Suppressor macrophage treated with lipopolysaccharide for 4 hours (primary cell): ENCODE measurements at regions not wholly inside any gene's neighbourhood (a gene's known extent, or its start where the extent isn't known, plus 50 kb on each side); places are given as distances from the start of the nearest gene placed in this dataset.
A peak's percentile ranks its signal among the peaks of the same experiment; 100 is the strongest.
"Not testable (repeated sequence)": the region's sequence is repeated elsewhere in the genome, so short reads cannot be mapped to it uniquely, and the experiment has no call there.

ENCODE experiments used
- DNase-seq: peaks from one replicate; pipeline ENCODE4 v3.0.0-alpha.2; 2020

DNA sequence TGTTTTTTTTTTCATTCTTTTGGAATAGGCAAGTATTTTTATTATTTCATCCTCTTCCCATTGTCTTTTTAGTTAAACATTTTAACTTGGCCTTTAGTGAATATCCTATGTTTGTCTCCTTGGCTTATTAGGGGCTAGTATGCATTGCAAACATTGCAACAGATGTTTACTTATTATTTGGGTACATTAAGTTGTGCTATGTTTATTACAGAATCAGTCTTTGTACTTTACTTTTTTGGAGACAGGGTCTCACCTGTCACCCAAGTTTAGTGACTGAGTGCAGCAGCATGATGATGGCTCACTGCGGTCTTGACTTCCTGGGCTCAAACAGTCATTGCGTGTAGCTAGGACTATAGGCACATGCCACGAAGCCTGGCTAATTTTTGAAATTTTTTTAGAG lies 51.1 kb upstream of the NUDT6 start:
- DNase-seq = no peak

DNA sequence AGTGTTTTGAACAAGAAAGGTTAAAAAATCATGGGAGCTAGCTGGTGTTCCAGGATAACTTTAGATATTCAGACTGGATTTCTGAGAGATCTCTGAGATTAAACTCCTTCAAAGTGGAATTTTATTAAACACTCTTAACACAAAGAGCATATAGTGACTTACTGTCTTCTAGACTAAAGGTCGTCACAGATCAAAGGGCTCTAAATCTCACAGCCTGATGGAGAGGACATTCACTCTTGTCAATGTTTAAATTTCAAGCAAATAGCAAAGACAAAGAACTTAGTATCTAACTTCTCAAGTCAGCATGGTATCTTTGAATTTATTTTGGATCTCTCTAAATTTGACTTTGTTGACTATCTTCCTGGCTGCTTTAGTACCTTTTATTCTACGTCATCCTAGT lies 53.7 kb upstream of the NUDT6 start:
- no peak for DNase-seq

DNA sequence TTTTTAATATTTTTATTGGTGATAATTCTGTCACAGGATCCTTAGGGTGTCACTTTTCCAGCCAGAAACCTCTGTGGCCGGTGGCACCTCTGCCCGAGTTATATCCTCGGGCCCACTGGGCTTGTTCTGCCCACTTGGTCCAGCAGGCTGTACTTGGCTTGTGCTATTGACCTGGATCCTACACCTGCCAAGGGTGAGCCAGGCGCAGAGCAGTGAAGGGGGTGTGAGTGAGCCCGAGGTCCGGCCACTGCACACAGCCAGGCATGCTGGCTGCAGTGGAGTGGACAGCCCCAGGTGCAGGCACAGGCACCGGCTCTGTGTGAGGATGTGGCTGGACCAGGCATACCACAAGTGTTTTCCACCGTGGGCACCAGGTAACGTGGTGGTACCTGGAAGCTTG lies 54.7 kb upstream of the NUDT6 start:
- no peak for DNase-seq

DNA sequence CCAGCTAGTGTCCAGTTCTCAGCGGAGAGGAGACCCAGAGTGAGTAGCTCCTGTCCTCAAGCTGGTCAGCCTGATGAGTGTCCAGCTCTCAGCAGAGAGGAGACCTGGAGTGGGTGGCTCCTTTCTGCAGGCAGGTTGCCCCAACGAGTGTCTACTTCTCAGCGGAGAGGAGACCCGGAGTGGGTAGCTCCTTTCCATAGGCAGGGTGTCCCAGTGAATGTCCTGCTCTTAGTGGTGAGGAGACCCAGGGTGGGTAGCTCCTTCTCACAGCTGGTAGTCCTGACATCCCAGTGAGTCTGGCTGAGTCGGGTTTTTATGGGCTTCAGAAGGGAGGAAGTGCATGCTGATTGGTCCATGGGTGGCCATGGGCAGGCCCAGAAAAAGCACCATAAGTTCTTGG lies 55.7 kb upstream of the NUDT6 start:
- no peak for DNase-seq

DNA sequence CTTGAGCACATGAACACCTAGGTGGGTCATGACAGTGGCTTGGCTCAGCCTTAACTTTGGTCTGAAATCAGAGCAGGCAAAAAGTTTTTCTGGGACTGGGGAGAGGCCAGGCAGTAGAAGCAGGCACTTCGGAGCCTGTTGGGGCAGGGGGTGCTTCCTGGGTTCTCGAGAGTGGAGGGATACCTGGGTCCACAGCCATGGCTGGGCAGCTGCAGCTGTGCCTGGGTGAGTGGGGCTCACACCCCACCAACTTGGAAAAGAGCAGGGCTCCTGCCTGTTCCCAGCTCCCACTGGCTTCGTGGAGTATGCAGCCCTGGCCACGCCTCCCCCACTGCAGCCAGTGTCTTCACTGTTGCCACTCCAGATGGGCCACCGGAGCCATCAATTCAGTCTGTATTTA lies 56.4 kb upstream of the NUDT6 start:
- DNase-seq = no peak

DNA sequence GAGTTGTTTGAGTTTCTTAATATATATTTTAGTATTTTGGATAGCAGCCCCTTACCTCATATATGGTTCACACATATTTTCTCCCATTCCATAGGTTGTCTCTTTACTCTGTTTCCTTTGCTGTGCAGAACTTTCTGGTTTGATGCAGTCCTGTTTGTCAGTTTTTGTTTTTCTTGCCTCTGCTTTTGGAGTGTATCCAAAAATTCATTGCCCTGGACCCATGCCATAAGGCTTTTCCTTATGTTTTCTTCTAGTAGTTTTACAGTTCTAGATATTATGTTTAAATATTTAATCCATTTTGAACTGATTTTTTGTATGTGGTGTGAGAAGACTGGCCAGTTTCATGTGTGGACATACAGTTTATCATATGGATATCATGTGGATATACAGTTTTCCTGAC lies 58.5 kb upstream of the NUDT6 start:
- no peak for DNase-seq

DNA sequence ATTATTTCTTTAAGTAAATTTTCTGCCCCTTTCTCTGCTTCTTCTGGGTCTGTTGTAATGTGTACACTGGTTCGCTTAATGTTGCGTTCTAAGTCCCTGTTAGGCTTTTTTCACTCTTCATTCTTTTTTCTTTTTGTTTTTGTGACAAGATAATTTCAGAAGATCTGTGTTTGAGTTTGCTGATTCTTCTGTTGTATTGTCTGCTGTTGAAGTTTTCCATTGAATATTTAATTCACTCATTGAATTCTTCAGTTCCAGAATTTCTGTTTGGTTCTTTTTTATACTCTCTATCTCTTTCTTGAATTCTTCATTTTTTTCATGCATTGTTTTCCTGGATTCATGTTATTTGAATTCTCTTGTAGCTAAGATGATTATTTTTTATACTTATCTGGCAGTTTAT lies 66.3 kb upstream of the NUDT6 start:
- DNase-seq = no peak

DNA sequence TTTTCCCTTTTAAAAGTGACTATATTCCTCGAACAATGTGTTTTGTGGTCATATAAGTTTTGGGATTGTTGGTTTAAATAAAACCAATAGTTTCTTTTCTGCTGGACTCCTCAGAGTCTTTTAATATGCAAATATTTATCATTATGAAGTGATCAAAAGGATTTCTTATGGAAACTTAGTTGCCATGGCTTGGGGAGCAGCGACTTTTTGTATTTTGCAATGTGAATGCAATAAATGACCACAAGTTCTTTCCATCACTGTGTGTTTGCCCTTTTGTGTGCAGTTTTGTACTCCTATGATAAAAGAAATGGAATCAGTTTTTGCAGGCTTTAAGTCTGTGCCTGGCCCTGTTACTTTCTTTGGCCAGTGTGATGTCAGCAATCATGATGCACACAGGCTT lies 68.5 kb upstream of the NUDT6 start:
- no peak for DNase-seq

DNA sequence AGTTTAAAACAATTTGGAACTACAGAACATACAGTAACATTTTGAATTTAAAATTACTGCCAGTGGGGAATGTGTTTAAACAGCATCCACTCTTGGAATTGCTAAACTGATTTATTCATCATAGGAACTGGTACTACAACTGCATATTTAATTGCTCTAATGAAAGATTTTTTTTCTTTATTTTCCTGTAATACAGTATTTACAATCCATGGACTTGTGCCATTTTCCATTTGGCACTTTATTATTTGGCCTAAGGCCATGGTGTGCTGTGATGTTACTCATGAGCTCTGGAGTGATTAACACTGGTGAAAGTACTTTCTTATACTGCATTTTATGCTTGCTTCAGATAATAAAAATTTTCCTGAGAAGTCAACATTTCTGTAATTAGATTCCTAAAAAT lies 69.7 kb upstream of the NUDT6 start:
- no peak for DNase-seq

DNA sequence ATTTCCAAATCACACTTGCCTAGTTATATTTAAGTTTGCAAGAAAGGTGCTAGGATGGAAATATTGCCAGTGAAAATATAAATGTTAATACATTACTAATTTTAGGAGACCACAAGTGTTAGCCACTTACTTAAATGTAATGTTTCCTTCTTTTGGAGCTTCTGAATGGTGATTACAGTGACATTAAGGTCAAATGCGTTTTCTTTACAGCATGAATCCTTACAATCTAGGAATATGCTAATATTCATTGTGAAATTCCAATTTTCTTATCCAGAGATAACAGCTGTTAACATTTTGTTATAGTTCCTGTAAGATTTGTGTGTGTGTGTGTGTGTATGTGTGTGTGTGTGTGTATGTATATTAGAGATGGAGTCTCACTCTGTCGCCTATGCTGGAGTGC lies 70.2 kb upstream of the NUDT6 start:
- no peak for DNase-seq

DNA sequence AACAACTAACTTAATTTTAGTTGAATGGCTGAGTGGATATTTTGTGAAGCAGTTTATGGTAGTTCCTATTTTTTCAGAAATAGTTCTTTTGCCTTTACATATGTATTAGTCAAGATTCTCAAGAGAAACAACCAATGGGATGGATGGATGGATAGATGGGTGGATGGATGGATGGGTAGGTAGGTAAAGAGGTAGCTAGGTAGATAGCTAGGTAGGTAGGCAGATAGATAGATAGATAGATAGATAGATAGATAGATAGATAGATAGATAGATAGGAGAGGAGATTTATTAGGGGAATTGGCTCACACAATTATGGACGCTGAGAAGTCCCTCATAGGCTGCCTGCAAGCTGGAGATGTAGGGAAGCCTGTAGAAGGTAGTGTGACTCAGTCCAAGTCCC lies 74.0 kb upstream of the NUDT6 start:
- no peak for DNase-seq

DNA sequence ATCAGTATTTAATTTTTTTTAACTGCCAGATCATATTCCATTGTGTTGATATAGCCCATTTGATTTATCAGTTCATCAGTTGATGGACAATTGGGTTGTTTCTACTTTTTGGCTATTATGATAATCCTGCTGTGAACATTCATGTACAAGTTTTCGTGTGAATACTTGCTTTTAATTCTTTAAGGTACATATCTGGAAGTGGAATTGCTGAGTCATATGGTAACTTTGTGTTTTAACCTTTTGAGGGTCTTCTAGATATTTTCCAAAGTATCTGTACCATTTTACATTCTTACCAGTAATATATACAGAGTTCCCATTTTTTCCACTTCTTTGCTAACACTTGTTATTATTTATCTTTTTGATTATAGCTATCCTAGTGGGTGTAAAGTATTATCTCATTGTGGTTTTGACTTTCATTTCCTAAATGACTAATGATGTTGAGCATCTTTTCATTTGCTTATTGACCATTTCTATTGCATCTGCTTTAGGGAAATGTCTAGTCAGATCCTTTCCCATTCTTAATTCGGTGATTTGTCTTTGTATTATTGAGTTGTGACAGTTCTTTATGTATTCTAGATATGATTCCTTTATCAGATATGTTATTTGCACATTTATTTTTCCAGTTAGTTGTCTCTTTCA lies 75.2 kb upstream of the NUDT6 start:
- peak; percentile 24 for DNase-seq

DNA sequence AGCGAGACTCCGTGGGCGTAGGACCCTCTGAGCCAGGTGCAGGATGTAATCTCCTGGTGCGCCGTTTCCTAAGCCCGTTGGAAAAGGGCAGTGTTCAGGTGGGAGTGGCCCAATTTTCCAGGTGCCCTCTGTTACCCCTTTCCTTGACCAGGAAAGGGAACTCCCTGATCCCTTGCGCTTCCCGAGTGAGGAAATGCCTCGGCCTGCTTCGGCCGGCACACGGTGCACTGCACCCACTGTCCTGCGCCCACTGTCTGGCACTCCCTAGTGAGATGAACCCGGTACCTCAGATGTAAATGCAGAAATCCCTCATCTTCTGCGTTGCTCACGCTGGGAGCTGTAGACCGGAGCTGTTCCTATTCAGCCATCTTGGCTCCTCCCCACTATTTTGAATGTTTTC lies 81.7 kb upstream of the NUDT6 start:
- DNase-seq = not testable (repeated sequence)

DNA sequence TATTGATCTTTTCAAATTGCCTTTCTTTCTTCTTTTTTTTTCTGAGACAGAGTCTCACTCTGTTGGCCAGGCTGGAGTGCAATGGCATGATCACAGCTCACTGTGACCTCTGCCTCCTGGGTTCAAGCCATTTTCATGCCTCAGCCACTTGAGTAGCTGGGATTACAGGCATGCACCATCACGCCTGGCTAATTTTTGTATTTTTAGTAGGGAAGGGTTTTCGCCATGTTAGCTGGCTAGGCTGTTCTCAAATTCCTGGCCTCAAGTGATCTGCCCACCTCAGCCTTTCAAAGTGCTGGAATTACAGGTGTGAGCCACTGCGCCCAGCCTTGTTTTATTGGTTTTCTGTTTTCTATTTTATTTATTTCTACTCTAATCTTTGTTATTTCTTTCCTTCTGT lies 82.7 kb upstream of the NUDT6 start:
- not testable (repeated sequence) for DNase-seq

DNA sequence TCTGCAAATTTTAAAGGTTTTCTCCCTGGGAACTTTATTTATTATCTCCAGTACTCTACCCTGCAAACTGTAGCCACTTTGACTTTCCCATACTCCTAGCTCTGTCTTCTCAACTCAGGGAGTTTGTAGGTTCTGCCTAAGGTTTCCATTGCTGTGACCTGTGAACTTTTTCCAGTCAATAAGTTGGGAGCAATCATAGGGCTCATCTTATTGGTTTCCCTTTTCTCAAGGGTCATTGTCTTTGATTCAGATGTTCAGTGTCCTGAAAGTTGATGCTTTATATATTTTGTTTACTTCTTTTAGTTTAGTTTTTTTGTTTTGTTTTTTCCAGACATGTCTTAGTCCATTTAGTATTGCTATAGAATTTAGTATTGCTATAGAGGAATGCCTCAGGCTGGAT lies 85.3 kb upstream of the NUDT6 start:
- no peak for DNase-seq

DNA sequence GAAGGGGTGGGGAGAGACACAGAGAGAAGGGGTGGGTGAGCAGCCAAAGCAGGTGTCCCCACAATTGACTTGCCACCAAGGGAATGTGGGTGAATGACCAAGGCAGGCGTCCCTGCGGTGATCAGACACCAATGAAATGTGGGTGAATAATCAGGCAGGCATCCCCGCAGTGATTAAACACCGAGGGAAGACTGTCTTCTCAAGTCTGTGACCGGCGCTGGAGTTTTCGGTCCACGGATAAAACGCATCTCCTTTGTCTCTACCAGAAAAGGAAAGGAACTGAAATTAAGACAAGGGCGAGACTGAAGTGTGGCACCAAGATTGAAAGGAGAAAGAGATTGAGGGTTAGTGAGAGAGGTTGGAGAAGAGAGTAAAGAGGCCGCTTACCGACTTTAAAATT lies 90.0 kb upstream of the NUDT6 start:
- DNase-seq = not testable (repeated sequence)

DNA sequence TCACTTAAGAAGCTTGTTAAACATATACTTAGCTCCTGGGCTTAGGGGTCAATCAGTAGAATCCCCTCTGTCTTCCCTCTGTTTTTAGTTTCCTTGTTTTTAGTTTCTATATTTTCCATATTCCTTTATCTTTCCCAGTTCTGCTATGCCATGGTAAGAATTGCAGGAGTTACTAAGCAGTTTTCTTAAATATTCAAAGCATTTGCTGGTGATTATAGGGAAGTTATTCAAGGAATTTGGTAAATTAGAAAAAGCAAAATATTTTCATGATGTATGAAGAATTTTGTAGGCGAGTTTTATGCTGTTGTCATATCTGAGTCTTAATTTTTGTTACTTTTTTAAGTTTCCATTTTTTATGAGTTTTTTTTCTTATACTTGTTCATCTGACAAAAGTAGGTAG lies 91.6 kb upstream of the NUDT6 start:
- no peak for DNase-seq

DNA sequence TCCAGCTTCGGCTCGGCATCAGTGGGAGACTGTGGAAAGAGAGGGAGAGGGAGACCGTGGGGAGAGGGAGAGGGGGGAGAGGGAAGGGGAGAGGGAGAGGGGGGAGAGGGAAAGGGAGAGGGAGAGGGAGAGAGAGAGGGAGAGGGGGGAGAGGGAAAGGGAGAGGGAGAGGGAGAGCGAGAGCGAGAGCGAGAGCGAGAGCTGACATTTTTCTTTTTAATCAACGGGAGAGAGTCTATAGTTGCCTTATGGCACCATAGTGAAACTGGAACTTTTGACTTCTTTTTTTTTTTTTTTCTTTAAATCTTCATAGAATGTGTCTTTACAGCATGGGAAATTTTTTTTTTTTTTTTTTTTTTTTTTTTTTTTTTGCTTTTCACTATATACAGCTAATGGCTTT lies 94.7 kb upstream of the NUDT6 start:
- no peak for DNase-seq

DNA sequence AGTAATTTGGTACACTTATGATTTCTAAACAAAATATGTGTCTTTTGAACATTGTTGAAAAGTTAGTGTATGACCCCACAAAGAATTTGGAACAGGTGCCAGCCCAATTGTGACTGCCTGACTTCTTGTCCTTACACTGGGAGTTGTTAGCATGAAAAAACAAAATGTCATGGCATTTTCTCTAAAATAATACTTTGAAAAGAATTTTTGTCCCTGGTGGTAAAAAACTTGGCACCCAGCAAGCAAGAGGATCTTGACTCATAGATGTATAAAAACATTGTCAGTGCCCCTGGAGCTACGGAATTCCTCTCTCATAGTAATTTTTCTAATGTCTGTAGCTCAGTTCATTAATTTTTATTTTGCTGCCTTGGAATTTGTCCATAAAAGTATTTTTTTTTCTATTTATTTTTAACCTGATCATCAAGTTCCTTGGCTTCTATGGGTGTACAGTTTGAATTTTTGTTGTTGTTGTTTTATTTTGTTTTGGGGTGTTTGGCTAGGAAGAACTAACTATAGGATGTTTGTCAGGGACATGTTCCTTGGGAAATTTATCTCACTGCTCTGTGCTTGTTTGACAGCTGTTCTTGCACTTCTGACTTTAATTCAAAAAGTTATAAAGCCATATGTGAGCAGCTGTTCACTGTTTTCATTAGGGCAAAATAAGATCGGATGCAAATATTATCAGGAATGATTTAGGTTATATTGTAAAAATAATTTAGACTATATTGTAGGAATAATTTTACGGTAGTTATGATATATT lies 95.4 kb upstream of the NUDT6 start:
- no peak for DNase-seq

DNA sequence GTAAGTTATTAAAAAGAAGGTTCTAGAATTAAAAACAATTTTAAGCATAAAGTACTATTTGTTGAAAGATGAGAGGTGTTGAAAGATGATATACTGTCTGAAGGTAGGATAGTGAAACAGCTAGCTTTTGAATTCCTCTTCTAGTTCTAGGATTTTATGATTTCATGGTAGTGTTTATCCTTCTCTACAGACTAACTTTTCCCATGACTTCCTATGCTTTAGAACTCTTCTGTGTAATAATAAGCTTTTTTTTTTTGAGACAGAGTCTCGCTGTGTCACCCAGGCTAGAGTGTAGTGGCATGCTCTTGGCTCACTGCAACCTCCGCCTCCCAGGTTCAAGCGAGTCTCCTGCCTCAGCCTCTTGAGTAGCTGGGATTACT lies 96.0 kb upstream of the NUDT6 start:
- no peak for DNase-seq

DNA sequence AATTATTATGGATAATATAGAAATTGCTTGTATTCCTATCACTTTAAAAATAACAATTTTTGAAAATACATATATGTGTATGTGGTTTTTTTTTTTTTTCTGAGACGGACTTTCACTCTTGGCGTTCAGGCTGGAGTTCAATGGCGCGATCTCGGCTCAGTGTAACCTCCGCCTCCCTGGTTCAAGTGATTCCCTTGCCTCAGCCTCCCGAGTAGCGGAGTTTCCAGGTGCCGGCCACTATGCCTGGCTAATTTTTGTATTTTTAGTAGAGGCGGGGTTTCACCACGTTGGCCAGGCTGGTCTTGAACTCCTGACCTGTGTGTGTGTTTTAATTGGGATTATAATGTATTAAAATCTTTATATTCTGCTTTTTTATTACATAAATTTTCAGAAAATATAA lies 97.9 kb upstream of the NUDT6 start:
- no peak for DNase-seq

DNA sequence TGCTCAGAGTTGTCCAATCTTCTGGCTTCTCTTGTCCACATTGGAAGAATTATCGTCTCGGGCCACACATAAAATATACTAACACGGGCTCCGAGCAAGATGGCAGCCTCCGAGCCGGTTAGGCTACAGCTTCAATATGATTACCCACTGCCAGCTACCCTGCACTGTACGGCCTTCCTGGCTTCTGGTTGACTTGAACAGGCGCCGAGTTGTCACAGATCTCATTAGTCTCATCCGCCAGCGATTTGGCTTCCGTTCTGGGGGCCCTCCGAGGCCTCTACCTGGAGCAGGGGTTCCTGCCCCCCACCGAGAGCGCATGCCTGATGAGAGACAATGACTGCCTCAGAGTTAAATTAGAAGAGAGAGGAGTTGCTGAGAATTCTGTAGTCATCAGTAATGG lies 101.2 kb upstream of the NUDT6 start:
- no peak for DNase-seq

DNA sequence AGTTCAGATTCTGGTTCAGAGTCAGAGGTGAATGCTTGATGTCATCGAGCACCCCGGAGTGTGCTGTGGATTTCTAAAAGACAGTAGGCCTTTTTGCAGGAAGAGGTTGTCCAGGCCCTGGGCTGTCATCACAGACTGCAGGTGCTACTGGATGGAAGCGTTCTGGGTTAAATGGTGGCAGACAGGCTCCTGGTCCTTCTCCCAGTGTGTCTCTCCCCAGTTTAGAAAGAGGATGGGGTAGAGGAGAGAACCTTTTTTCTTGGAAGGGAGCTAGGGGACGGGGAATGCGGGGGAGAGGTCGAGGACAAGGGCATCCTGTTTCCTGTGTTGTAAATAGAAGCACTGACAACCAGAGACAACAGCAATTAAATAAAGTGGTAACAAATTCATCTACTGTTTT lies 102.3 kb upstream of the NUDT6 start:
- DNase-seq = no peak

DNA sequence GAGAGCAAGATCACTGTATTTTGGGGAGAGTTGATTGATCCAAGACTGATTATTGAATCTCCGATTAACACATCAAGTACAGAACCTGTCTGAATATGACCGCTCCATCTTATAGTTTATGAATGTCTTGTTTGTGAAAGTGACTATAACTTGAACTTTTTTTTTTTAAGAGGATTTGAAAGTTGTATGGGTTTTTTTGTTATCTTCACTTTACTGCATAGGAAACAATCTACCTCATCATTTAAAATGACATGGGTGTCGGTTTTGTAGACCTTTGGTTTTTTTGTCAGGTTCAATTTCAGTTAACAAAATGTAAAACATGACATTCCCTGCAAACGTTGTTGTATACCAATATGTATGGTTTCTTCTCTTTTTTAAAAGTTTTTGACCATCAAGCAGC lies 103.0 kb upstream of the NUDT6 start:
- DNase-seq = no peak

DNA sequence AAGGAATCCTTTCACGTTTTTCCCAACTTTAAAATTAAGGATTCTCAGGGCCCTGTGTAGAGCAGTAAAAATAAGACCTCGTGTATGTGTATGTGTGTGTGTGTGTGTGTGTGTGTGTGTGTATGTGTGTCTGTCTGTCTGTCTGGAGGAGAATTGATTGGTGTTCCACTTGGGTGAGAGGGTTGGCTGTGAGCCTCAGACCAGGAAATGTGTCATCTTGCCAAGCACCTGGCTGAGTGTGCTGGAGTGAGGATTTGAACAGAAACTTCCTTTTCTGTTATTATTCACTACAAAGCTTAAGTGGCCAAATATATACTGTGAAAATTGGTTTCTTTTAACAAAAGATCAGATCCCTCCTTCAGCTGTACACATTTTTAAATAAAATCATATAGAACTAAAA lies 103.6 kb upstream of the NUDT6 start:
- not testable (repeated sequence) for DNase-seq
